SU-DHL-6 (cell line): ENCODE measurements at regions not wholly inside any gene's neighbourhood (a gene's known extent, or its start where the extent isn't known, plus 50 kb on each side); places are given as distances from the start of the nearest gene placed in this dataset.

Source experiments
- H2AFZ ChIP-seq: fragments of 200-600 bp; sonication (generic); 2 replicates; pipeline ENCODE4 v1.6.1; 2014; ENCODE audit warnings: low read depth, mild to moderate bottlenecking, moderate library complexity, mixed read lengths, antibody characterized with exemption, low read length; ENCODE audit not compliant: severe bottlenecking
- H3F3A ChIP-seq: fragments of 200-600 bp; shearing (Covaris generic); 2 replicates; pipeline ENCODE4 v1.6.0; 2016; ENCODE audit warnings: antibody characterized with exemption, mild to moderate bottlenecking; ENCODE audit not compliant: insufficient read depth
- H3K27ac ChIP-seq: fragments of 200-600 bp; sonication (generic); 2 replicates; pipeline ENCODE4 v1.5.1; 2016; ENCODE audit warnings: low read depth, mild to moderate bottlenecking, low read length, moderate library complexity, mixed read lengths
- H3K27me3 ChIP-seq: fragments of 200-600 bp; sonication (generic), shearing (Covaris generic); 2 replicates; pipeline ENCODE4 v1.6.0; 2014; ENCODE audit warnings: mild to moderate bottlenecking, low read length
- H3K36me3 ChIP-seq: fragments of 200-600 bp; sonication (generic); 2 replicates; pipeline ENCODE4 v1.6.1; 2014; ENCODE audit warnings: mild to moderate bottlenecking, low read length, mixed read lengths
- H3K4me2 ChIP-seq: fragments of 300-600, 200-600 bp; shearing (Covaris generic), sonication (generic); 2 replicates; pipeline ENCODE4 v1.6.0; 2014; ENCODE audit warnings: low read length, low read depth, mild to moderate bottlenecking; ENCODE audit not compliant: poor library complexity, severe bottlenecking
- H3K4me3 ChIP-seq: fragments of 200-600 bp; sonication (generic); 2 replicates; pipeline ENCODE4 v1.5.1; 2014; ENCODE audit warnings: antibody characterized with exemption, low read length, mild to moderate bottlenecking, mixed read lengths; ENCODE audit not compliant: insufficient read depth, poor library complexity, severe bottlenecking
- H3K79me2 ChIP-seq: fragments of 200-600 bp; sonication (generic); 2 replicates; pipeline ENCODE4 v1.6.1; 2014; ENCODE audit warnings: mild to moderate bottlenecking, low read length, moderate library complexity; ENCODE audit not compliant: insufficient read depth
- H3K9ac ChIP-seq: fragments of 200-600 bp; sonication (generic); 2 replicates; pipeline ENCODE4 v1.7.0; 2014; ENCODE audit warnings: mild to moderate bottlenecking, low read length
- H3K9me2 ChIP-seq: fragments of 200-600 bp; sonication (generic); replicated peaks from 2 replicates; pipeline ENCODE4 v1.6.1; 2014; ENCODE audit warnings: low read length; ENCODE audit not compliant: insufficient read depth
- H3K9me3 ChIP-seq: fragments of 200-600 bp; sonication (generic); 2 replicates; pipeline ENCODE4 v1.6.1; 2014; ENCODE audit warnings: low read length, mixed read lengths; ENCODE audit not compliant: insufficient read depth
- H4K20me1 ChIP-seq: fragments of 200-600 bp; sonication (generic); 2 replicates; pipeline ENCODE4 v1.6.1; 2014; ENCODE audit warnings: low read depth, mild to moderate bottlenecking, antibody characterized with exemption, low read length, moderate library complexity, mixed read lengths
- CTCF ChIP-seq: fragments of 200-600 bp; sonication (generic); IDR thresholded peaks from one replicate; pipeline ENCODE4 v1.5.1; 2017; ENCODE audit warnings: antibody characterized with exemption, mild to moderate bottlenecking, low read length, moderate library complexity; ENCODE audit not compliant: insufficient read depth, poor library complexity, severe bottlenecking
- EZH2phosphoT487 ChIP-seq: fragments of 200-600 bp; sonication (generic), shearing (Covaris generic); conservative IDR thresholded peaks from 2 replicates; pipeline ENCODE4 v1.6.1; 2018; ENCODE audit warnings: mild to moderate bottlenecking, antibody characterized with exemption, low read length, moderate library complexity, mixed read lengths

DNA sequence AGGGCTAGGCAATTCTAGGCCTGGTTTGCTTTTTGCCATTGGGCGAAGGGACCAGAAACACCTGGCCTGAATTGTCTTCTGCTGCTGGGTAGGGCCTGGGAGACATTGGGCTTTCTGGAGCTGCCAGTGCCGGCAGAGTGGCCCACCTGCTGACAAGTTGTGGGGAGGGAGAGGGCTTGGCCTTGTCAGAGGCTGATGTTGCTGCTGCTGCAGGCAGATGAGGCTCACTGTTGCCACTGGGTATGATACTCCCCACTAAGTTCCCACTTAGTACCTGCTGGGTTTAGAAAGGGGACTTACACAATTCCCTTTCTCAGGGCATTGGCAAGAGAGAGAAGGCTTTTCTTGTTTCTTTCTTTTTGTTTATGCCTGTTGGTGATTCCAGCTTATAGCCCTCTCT lies 289.6 kb upstream of the NPVF start:
- Histone ChIP-seq H3K4me2 (no peak overlapping the region), H3K9me2 (no peaks in the 10 kb centered on the region), H3F3A (no peaks in the 10 kb centered on the region), H3K27ac (no peak overlapping the region), H2AFZ (no peak overlapping the region), H3K4me3 (no peak overlapping the region), H3K9me3 (no peaks in the 10 kb centered on the region), H3K27me3 (peaks cover 3% of the 10 kb centered on the region; the same call in 1 of the 2 replicates), H3K9ac (no peak overlapping the region), H4K20me1 (no peaks in the 10 kb centered on the region), H3K79me2 (no peaks in the 10 kb centered on the region), H3K36me3 (no peaks in the 10 kb centered on the region)
- TF ChIP-seq CTCF (no peak), EZH2phosphoT487 (no peak)

DNA sequence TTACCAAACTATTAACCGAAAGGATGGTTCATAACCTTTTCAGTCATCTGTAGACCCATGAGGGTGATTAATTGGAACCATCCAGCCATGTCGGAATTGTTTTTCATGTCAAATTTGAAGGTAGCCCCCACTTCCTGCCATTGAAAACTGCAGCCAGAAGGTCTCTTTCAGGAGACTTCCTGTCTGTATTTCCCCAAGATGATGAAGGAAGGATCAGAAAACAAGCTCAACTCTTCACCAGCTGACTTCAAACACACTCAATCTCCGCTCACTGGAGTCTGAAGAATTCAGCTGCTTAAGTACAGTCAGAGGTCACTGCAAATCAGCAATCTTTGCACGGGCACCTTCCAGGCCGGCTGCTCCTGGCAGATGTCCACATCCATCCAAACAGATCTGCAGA lies 291.7 kb upstream of the NPVF start:
- Histone ChIP-seq H3K4me2 (no peak overlapping the region), H3K4me3 (no peak overlapping the region), H3K79me2 (no peaks in the 10 kb centered on the region), H3K9ac (no peak overlapping the region), H2AFZ (no peak overlapping the region), H3K9me2 (no peaks in the 10 kb centered on the region), H3K9me3 (no peaks in the 10 kb centered on the region), H3K36me3 (no peaks in the 10 kb centered on the region), H3K27ac (no peak overlapping the region), H3K27me3 (peaks cover 3% of the 10 kb centered on the region; the same call in 1 of the 2 replicates), H4K20me1 (no peaks in the 10 kb centered on the region), H3F3A (no peaks in the 10 kb centered on the region)
- no peak for TF ChIP-seq CTCF
- TF ChIP-seq EZH2phosphoT487: no peak

- no peaks in the 10 kb centered on the region for H4K20me1 ChIP-seq
- no peak overlapping the region for H3K4me2 ChIP-seq
- no peaks in the 10 kb centered on the region for H3K9me3 ChIP-seq
- no peaks in the 10 kb centered on the region for H3K9me2 ChIP-seq
- no peak overlapping the region for H2AFZ ChIP-seq
- no peaks in the 10 kb centered on the region for H3F3A ChIP-seq
- TF ChIP-seq CTCF: no peak
- TF ChIP-seq EZH2phosphoT487: no peak
- no peak overlapping the region for H3K27ac ChIP-seq
- H3K4me3 ChIP-seq: no peak overlapping the region
- no peaks in the 10 kb centered on the region for H3K36me3 ChIP-seq
- peaks cover 3% of the 10 kb centered on the region; the same call in 1 of the 2 replicates for H3K27me3 ChIP-seq
- no peaks in the 10 kb centered on the region for H3K79me2 ChIP-seq
- no peak overlapping the region for H3K9ac ChIP-seq
Observed at GRCh38 chr7:25520516-25520915, 292.2 kb upstream of the NPVF start.

DNA sequence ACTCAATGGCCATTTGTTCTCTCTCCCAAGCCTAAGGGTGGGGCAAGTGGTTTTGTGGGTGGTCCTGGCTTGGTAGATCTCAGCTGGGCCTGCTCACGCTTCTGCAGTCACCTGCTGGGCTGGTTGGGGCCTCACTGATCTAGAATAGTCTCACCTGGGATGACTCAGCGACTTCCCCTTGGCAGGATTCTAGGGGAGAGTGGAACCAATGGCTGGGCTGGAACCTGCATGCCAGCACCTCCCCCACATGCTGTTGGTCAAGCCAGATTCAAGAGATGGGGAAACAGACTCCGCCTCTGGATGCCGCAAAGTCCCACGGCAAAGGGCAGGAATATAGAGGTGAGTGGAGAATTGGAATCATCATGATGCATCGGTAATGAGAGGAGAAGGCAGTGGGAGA lies 292.9 kb upstream of the NPVF start:
- Histone ChIP-seq H3K36me3 (no peaks in the 10 kb centered on the region), H3K9me3 (no peaks in the 10 kb centered on the region), H3K79me2 (no peaks in the 10 kb centered on the region), H3K9me2 (no peaks in the 10 kb centered on the region), H3K4me2 (no peak overlapping the region), H4K20me1 (no peaks in the 10 kb centered on the region), H2AFZ (no peak overlapping the region), H3F3A (no peaks in the 10 kb centered on the region), H3K27me3 (peaks cover 3% of the 10 kb centered on the region; the same call in 1 of the 2 replicates), H3K4me3 (no peak overlapping the region), H3K9ac (no peak overlapping the region), H3K27ac (no peak overlapping the region)
- TF ChIP-seq CTCF: no peak
- TF ChIP-seq EZH2phosphoT487: no peak
